Retinal pigment epithelial cell (primary cell): ENCODE measurements at regions not wholly inside any gene's neighbourhood (a gene's known extent, or its start where the extent isn't known, plus 50 kb on each side); places are given as distances from the start of the nearest gene placed in this dataset.

ENCODE experiments used
- DNase-seq: peaks from one replicate; pipeline ENCODE4 v3.0.0-alpha.2; 2010; ENCODE audit warnings: low read depth
- H3K4me3 ChIP-seq: 2 replicates; pipeline ENCODE4 v1.5.1; 2011; ENCODE audit warnings: mild to moderate bottlenecking, low read length, control low read depth, moderate library complexity
- TF ChIP-seq, protein P1 (sequence below): conservative IDR thresholded peaks from 2 replicates; pipeline ENCODE4 v1.5.1; 2011; ENCODE audit warnings: low read depth, low read length, control low read depth, inconsistent platforms

DNA sequence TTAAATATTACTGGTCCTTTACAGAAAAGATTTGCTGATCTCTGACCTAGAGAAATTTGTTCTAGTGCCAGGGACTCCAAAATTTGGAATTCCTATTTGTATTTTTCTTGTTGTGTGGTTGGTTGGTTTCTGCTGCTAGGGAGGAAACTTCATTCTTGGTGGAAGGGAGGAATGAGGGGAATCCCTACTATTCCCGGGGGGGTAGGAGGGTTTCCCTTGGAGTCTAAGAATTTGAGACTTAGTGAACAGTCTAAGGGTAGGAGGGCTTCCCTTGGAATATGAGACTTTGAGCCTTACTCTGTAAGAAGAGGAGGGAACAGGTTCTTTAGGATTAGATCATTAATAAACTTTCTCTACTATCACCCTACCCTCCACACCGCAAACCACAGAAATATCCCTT, 67.1 kb upstream of the ADGRF1 start:
- H3K4me3 ChIP-seq = no peak overlapping the region
- DNase-seq = no peak
- TF ChIP-seq, protein P1, sequence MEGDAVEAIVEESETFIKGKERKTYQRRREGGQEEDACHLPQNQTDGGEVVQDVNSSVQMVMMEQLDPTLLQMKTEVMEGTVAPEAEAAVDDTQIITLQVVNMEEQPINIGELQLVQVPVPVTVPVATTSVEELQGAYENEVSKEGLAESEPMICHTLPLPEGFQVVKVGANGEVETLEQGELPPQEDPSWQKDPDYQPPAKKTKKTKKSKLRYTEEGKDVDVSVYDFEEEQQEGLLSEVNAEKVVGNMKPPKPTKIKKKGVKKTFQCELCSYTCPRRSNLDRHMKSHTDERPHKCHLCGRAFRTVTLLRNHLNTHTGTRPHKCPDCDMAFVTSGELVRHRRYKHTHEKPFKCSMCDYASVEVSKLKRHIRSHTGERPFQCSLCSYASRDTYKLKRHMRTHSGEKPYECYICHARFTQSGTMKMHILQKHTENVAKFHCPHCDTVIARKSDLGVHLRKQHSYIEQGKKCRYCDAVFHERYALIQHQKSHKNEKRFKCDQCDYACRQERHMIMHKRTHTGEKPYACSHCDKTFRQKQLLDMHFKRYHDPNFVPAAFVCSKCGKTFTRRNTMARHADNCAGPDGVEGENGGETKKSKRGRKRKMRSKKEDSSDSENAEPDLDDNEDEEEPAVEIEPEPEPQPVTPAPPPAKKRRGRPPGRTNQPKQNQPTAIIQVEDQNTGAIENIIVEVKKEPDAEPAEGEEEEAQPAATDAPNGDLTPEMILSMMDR = no peak

DNA sequence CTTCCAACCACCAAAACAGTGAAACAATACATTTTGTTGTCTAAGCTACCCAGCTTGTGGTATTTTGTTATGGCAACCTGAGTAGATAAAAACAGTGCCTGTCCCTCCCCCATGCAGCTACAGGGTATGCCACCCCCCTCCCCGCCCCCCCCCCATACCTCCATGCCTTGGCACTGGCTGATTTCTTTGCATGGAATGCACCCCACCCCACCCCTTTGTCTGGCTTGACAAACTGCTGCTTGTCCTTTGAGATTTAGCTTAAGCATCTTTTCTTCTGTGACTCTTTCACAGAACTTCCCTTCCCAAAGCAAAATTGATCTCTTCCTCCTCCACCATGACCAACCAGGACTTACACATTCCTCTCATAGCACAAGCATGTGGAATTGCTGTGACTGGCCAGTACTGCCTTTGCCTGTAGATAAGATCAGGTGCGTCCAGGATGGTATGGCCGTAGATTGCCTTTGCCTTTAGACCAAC, 64.6 kb upstream of the ADGRF1 start:
- DNase-seq = peak; percentile 67
- TF ChIP-seq, protein P1 = no peak

GRCh38 chr6:47106216-47106615, 64.1 kb upstream of the ADGRF1 start:
- DNase-seq = no peak
- TF ChIP-seq, protein P1 = no peak
- no peak overlapping the region for H3K4me3 ChIP-seq

More for the DNA sequence above, 64.6 kb upstream of the ADGRF1 start:
- H3K4me3 ChIP-seq = no peak overlapping the region

DNA sequence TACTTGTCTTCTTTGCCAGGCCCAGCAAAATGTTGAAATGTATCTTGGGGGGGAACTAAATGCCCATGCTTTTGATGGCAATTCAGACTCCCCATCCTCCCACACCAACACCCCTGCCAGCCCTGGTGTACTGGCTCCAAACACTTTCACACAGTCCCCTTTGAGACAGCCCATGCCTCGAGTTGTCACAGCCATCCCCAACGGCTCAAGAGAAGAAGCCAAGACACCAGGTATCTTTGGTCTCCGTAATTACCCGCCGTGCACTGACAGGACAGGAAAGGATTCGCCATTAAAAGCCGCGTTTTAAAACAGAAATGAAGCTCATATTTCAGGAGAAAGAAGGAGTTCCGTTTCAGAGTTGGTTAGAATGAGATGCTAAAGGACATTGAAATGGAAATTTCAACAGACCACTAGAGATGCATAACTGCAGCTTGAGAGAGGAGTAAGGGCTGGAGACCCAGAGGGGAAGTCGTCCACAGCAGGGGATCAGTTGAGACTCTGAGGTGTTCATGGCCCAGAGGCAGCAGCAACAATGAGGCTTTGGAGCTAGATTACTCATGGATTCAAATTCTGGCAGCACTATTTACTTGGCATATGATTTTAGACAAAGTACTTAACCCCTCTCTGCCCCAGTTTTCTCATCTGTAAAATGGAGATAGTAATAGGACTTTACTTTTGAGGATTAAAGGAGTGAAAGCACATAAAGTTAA, 63.5 kb upstream of the ADGRF1 start:
- no peak for DNase-seq
- no peak overlapping the region for H3K4me3 ChIP-seq
- TF ChIP-seq, protein P1 = no peak

DNA sequence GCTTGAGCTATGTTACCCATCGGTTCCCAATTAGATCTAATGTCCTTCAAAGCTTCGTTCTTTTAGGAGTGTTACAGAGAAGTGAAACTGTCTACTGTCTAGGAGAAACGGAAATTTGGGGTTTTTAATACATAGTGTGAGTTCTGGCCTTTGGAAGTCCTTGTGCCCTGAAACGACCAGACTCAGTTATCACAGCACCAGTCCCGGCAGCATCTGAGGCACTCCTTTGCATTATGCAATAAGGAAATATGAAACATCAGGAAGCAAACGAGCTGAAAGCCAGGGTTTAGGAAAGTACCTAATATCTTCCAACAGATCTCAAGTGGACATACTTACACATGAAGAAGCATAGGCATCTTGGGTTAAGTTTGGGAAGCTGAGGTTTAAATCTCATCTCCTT, 61.8 kb upstream of the ADGRF1 start:
- TF ChIP-seq, protein P1 = no peak
- no peak for DNase-seq
- no peak overlapping the region for H3K4me3 ChIP-seq

- DNase-seq = no peak
- no peak overlapping the region for H3K4me3 ChIP-seq
- TF ChIP-seq, protein P1 = no peak
Observed at GRCh38 chr6:47102331-47102730, 60.2 kb upstream of the ADGRF1 start.

GRCh38 chr6:47098570-47098993, 56.5 kb upstream of the ADGRF1 start:
- TF ChIP-seq, protein P1 = no peak
- DNase-seq = no peak

More at GRCh38 chr6:47098570-47098993, 56.5 kb upstream of the ADGRF1 start:
- H3K4me3 ChIP-seq = no peak overlapping the region
